ENCODE measurements at regions not wholly inside any gene's neighbourhood (a gene's known extent, or its start where the extent isn't known, plus 50 kb on each side); places are given as distances from the start of the nearest gene placed in this dataset.

DNA sequence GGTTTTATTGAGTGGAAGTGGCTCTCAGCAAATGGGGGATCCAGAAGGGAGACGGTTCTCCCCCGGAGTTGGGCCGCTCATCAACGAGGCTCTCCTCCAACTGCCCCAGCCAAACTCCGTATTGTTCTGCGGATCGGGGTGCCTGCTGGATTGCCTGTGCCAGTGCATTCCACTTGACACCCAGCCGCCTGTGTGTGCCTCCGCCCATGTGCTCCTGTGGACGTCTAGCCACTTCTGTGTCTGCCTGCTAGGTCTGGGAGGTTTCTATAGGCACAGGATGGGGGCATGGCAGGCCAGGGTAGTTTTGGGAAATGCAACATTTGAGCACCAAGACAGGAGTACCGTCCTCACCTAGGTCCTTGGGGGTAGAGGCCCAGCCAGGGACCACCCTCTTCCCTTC is 225.7 kb upstream of the AMIGO2 start:
- intact Hi-C loops (cut with DNase I) = loop anchor here (5.0 to 10.0 kb wide), 2 partner anchors 231 to 273 kb away; partner anchors contain the start of genes AMIGO2 (in 1 of the 2) and PCED1B (in 1 of the 2)
- no peak overlapping the region for H3K27ac ChIP-seq (ENCODE audit: low read depth in 1 of 2, low read length in 2 of 2)
- no peaks in the 10 kb centered on the region for H3K27me3 ChIP-seq (ENCODE audit: control insufficient read depth in 1 of 2, insufficient read depth in 2 of 2, low read length in 1 of 2)
- ATAC-seq (ENCODE audit: low FRiP score) (no peak), DNase-seq (no peak)
- no peaks in the 10 kb centered on the region for H3K4me1 ChIP-seq (ENCODE audit: control insufficient read depth in 1 of 2, insufficient read depth in 2 of 2, low read length in 2 of 2)
- H3K9me3 ChIP-seq (ENCODE audit: control insufficient read depth, low read length) = no peaks in the 10 kb centered on the region
- no peak overlapping the region for H3K4me3 ChIP-seq (ENCODE audit: low read length in 2 of 2)
- H3K36me3 ChIP-seq (ENCODE audit: control insufficient read depth in 1 of 2, insufficient read depth in 2 of 2, low read length in 1 of 2) = no peaks in the 10 kb centered on the region
- 95 to 96% methylated on average over 11 of the region's 11 CpGs for WGBS, 2 donors

DNA sequence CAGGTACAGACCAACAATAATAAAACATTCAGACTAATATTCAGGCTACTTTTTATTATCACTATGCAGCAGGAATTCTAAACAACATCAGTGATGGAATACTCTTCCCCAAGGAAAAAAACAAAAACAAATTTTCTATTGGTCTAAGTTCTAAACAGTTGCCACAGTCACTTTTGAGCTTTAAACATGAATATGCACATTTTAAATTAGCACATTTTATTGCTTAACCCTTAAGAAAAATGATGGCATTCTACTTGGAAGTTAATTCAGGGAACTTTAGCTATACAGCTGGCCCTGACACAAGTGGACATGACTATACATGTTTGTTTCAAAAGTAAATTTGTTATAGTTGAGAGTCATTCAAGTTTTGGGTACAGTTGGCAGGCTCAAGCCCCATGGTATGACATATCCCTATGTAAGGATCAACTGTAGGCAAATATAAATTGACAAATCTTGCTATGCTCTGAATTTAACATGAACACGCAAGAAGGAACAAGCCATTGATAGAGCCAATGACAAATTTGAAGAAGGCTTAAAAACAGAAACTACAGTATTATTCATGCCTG is 224.3 kb upstream of the AMIGO2 start:
- DNase-seq (no peak), ATAC-seq (ENCODE audit: low FRiP score) (no peak)
- intact Hi-C loops (cut with DNase I) = loop anchor here in 1 of 2 donors (10.0 kb wide), 1 partner anchor 229 kb away; the partner anchor contains the start of genes AMIGO2 and PCED1B
- Histone ChIP-seq H3K4me1 (ENCODE audit: control insufficient read depth in 1 of 2, insufficient read depth in 2 of 2, low read length in 2 of 2) (no peaks in the 10 kb centered on the region), H3K9me3 (ENCODE audit: control insufficient read depth, low read length) (no peaks in the 10 kb centered on the region), H3K27ac (ENCODE audit: low read depth in 1 of 2, low read length in 2 of 2) (no peak overlapping the region), H3K27me3 (ENCODE audit: control insufficient read depth in 1 of 2, insufficient read depth in 2 of 2, low read length in 1 of 2) (no peaks in the 10 kb centered on the region), H3K4me3 (ENCODE audit: low read length in 2 of 2) (no peak overlapping the region), H3K36me3 (ENCODE audit: control insufficient read depth in 1 of 2, insufficient read depth in 2 of 2, low read length in 1 of 2) (no peaks in the 10 kb centered on the region)
- 100% methylated on average over 1 of the region's 1 CpG for WGBS, 2 donors

DNA sequence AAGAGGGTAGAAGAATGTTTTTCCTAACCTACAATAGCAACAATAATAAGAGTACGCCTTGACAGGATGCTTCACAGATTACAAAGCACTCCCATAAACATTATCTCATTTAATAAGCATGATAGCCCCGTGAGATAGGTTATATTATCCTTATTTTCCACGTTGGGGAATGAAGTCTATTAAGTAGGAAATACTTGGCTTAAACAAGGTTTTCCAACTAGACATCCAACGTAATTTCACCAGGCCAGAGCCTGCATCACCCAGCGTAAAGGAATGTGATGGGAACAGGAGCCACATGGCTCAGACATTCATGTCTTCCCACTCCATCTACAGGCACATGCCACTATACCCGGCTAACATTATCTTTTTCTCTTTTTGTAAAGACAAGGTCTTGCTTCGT is 223.4 kb upstream of the AMIGO2 start:
- 46 to 51% methylated on average over 7 of the region's 7 CpGs for WGBS, 2 donors
- H3K9me3 ChIP-seq (ENCODE audit: control insufficient read depth, low read length) = no peaks in the 10 kb centered on the region
- H3K4me3 ChIP-seq (ENCODE audit: low read length in 2 of 2) = no peak overlapping the region
- DNase-seq = no peak
- H3K27me3 ChIP-seq (ENCODE audit: control insufficient read depth in 1 of 2, insufficient read depth in 2 of 2, low read length in 1 of 2) = no peaks in the 10 kb centered on the region
- H3K36me3 ChIP-seq (ENCODE audit: control insufficient read depth in 1 of 2, insufficient read depth in 2 of 2, low read length in 1 of 2) = no peaks in the 10 kb centered on the region
- no peak overlapping the region for H3K27ac ChIP-seq (ENCODE audit: low read depth in 1 of 2, low read length in 2 of 2)
- ATAC-seq (ENCODE audit: low FRiP score) = no peak
- H3K4me1 ChIP-seq (ENCODE audit: control insufficient read depth in 1 of 2, insufficient read depth in 2 of 2, low read length in 2 of 2) = no peaks in the 10 kb centered on the region
- intact Hi-C loops (cut with DNase I) = loop anchor here in 1 of 2 donors (10.0 kb wide), 1 partner anchor 228 kb away; the partner anchor contains the start of genes AMIGO2 and PCED1B

- H3K27ac ChIP-seq (ENCODE audit: low read depth in 1 of 2, low read length in 2 of 2) = no peak overlapping the region
- DNase-seq = no peak
- no peak for ATAC-seq (ENCODE audit: low FRiP score)
Observed at GRCh38 chr12:47302111-47302671, 222.4 kb upstream of the AMIGO2 start.

GRCh38 chr12:47299586-47299985 is 219.8 kb upstream of the AMIGO2 start:
- no peaks in the 10 kb centered on the region for H3K27me3 ChIP-seq (ENCODE audit: control insufficient read depth in 1 of 2, insufficient read depth in 2 of 2, low read length in 1 of 2)
- H3K27ac ChIP-seq (ENCODE audit: low read depth in 1 of 2, low read length in 2 of 2) = no peak overlapping the region
- no peaks in the 10 kb centered on the region for H3K9me3 ChIP-seq (ENCODE audit: control insufficient read depth, low read length)
- no peak overlapping the region for H3K4me3 ChIP-seq (ENCODE audit: low read length in 2 of 2)
- no peaks in the 10 kb centered on the region for H3K4me1 ChIP-seq (ENCODE audit: control insufficient read depth in 1 of 2, insufficient read depth in 2 of 2, low read length in 2 of 2)
- WGBS, 2 donors = 80 to 88% methylated on average over 1 of the region's 1 CpG
- intact Hi-C loops (cut with DNase I) = no loop called here
- no peak for ATAC-seq (ENCODE audit: low FRiP score)
- no peak for DNase-seq
- no peaks in the 10 kb centered on the region for H3K36me3 ChIP-seq (ENCODE audit: control insufficient read depth in 1 of 2, insufficient read depth in 2 of 2, low read length in 1 of 2)

More at GRCh38 chr12:47302111-47302671, 222.4 kb upstream of the AMIGO2 start:
- no peaks in the 10 kb centered on the region for H3K27me3 ChIP-seq (ENCODE audit: control insufficient read depth in 1 of 2, insufficient read depth in 2 of 2, low read length in 1 of 2)
- 78 to 79% methylated on average over 6 of the region's 6 CpGs for WGBS, 2 donors
- H3K4me3 ChIP-seq (ENCODE audit: low read length in 2 of 2) = no peak overlapping the region
- H3K9me3 ChIP-seq (ENCODE audit: control insufficient read depth, low read length) = no peaks in the 10 kb centered on the region
- intact Hi-C loops (cut with DNase I) = loop anchor here in 1 of 2 donors (10.0 kb wide), 1 partner anchor 227 kb away; the partner anchor contains the start of genes AMIGO2 and PCED1B
- no peaks in the 10 kb centered on the region for H3K4me1 ChIP-seq (ENCODE audit: control insufficient read depth in 1 of 2, insufficient read depth in 2 of 2, low read length in 2 of 2)
- no peaks in the 10 kb centered on the region for H3K36me3 ChIP-seq (ENCODE audit: control insufficient read depth in 1 of 2, insufficient read depth in 2 of 2, low read length in 1 of 2)

DNA sequence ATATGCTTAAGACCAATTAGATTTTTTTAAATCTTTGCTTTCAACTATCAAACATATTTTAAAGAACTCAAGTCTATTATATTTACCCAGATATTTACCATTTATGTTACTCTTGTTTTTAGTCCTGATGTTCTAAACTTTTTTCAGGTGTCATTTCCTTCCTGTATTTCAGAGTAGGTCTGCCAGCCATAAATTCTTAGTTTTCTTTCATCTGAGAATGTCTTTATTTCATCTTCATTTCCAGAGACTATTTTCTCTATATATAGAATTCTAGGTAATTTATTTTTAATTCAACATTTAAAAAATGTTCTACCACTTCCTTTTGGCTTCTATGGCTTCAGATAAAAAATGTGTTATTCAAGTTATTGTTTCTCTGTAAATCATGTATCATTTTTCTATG is 218.2 kb upstream of the AMIGO2 start:
- no peaks in the 10 kb centered on the region for H3K36me3 ChIP-seq (ENCODE audit: control insufficient read depth in 1 of 2, insufficient read depth in 2 of 2, low read length in 1 of 2)
- H3K27me3 ChIP-seq (ENCODE audit: control insufficient read depth in 1 of 2, insufficient read depth in 2 of 2, low read length in 1 of 2) = no peaks in the 10 kb centered on the region
- intact Hi-C loops (cut with DNase I) = no loop called here
- DNase-seq (no peak), ATAC-seq (ENCODE audit: low FRiP score) (no peak)
- H3K27ac ChIP-seq (ENCODE audit: low read depth in 1 of 2, low read length in 2 of 2) = no peak overlapping the region
- H3K9me3 ChIP-seq (ENCODE audit: control insufficient read depth, low read length) = no peaks in the 10 kb centered on the region
- H3K4me3 ChIP-seq (ENCODE audit: low read length in 2 of 2) = no peak overlapping the region
- H3K4me1 ChIP-seq (ENCODE audit: control insufficient read depth in 1 of 2, insufficient read depth in 2 of 2, low read length in 2 of 2) = no peaks in the 10 kb centered on the region

- Histone ChIP-seq H3K36me3 (ENCODE audit: control insufficient read depth in 1 of 2, insufficient read depth in 2 of 2, low read length in 1 of 2) (no peaks in the 10 kb centered on the region), H3K4me1 (ENCODE audit: control insufficient read depth in 1 of 2, insufficient read depth in 2 of 2, low read length in 2 of 2) (no peaks in the 10 kb centered on the region), H3K27ac (ENCODE audit: low read depth in 1 of 2, low read length in 2 of 2) (no peak overlapping the region), H3K4me3 (ENCODE audit: low read length in 2 of 2) (no peak overlapping the region), H3K9me3 (ENCODE audit: control insufficient read depth, low read length) (no peaks in the 10 kb centered on the region), H3K27me3 (ENCODE audit: control insufficient read depth in 1 of 2, insufficient read depth in 2 of 2, low read length in 1 of 2) (no peaks in the 10 kb centered on the region)
- intact Hi-C loops (cut with DNase I) = no loop called here
- DNase-seq = no peak
- ATAC-seq (ENCODE audit: low FRiP score) = no peak
Observed at GRCh38 chr12:47296828-47297227, 217.1 kb upstream of the AMIGO2 start.

DNA sequence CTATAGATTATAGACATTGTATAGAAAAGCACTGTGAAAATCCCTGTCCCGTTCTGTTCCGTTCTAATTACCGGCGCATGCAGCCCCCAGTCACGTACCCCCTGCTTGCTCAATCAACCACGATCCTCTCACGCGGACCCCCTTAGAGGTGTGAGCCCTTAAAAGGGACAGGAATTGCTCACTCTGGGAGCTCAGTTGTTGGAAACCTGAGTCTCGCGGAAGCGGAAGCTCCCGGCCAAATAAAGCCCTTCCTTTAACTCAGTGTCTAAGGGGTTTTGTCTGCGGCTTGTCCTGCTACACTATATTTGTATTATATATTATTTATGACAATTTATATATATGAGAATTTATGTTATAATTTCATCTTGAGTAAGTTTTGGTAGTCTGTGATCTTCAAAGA is 213.6 kb upstream of the AMIGO2 start:
- ATAC-seq (ENCODE audit: low FRiP score) (no peak), DNase-seq (no peak)
- Histone ChIP-seq H3K4me3 (ENCODE audit: low read length in 2 of 2) (no peak overlapping the region), H3K4me1 (ENCODE audit: control insufficient read depth in 1 of 2, insufficient read depth in 2 of 2, low read length in 2 of 2) (no peaks in the 10 kb centered on the region), H3K27ac (ENCODE audit: low read depth in 1 of 2, low read length in 2 of 2) (no peak overlapping the region), H3K27me3 (ENCODE audit: control insufficient read depth in 1 of 2, insufficient read depth in 2 of 2, low read length in 1 of 2) (no peaks in the 10 kb centered on the region), H3K9me3 (ENCODE audit: control insufficient read depth, low read length) (no peaks in the 10 kb centered on the region), H3K36me3 (ENCODE audit: control insufficient read depth in 1 of 2, insufficient read depth in 2 of 2, low read length in 1 of 2) (no peaks in the 10 kb centered on the region)
- intact Hi-C loops (cut with DNase I) = no loop called here
- 91 to 93% methylated on average over 13 of the region's 13 CpGs for WGBS, 2 donors

GRCh38 chr12:47286676-47287075 is 206.9 kb upstream of the AMIGO2 start:
- intact Hi-C loops (cut with DNase I) = no loop called here
- WGBS, 2 donors = 79 to 86% methylated on average over 3 of the region's 3 CpGs
- H3K4me1 ChIP-seq (ENCODE audit: control insufficient read depth in 1 of 2, insufficient read depth in 2 of 2, low read length in 2 of 2) = peaks cover 0 to 2% of the 10 kb centered on the region in 2 donors
- H3K36me3 ChIP-seq (ENCODE audit: control insufficient read depth in 1 of 2, insufficient read depth in 2 of 2, low read length in 1 of 2) = no peaks in the 10 kb centered on the region
- no peaks in the 10 kb centered on the region for H3K27me3 ChIP-seq (ENCODE audit: control insufficient read depth in 1 of 2, insufficient read depth in 2 of 2, low read length in 1 of 2)
- no peaks in the 10 kb centered on the region for H3K9me3 ChIP-seq (ENCODE audit: control insufficient read depth, low read length)
- H3K4me3 ChIP-seq (ENCODE audit: low read length in 2 of 2) = no peak overlapping the region
- no peak for DNase-seq
- ATAC-seq (ENCODE audit: low FRiP score) = no peak
- no peak overlapping the region for H3K27ac ChIP-seq (ENCODE audit: low read depth in 1 of 2, low read length in 2 of 2)

Data from aorta (tissue), 5 donors.